Neuronal stem cell (in vitro differentiated cells): ENCODE measurements at regions not wholly inside any gene's neighbourhood (a gene's known extent, or its start where the extent isn't known, plus 50 kb on each side); places are given as distances from the start of the nearest gene placed in this dataset.

Experiments
- DNase-seq: peaks from one replicate; pipeline ENCODE4 v3.0.0-alpha.2; 2013; ENCODE audit warnings: low spot score
- H2AFZ ChIP-seq: one replicate; pipeline ENCODE4 v1.6.1; 2013; ENCODE audit warnings: mild to moderate bottlenecking, low read length, inconsistent platforms
- H2AK5ac ChIP-seq: 2 replicates; pipeline ENCODE4 v1.6.1; 2013; ENCODE audit warnings: low read depth, mild to moderate bottlenecking, inconsistent platforms, low read length, moderate library complexity, mixed read lengths
- H2BK120ac ChIP-seq: 2 replicates; pipeline ENCODE4 v1.6.1; 2013; ENCODE audit warnings: low read depth, mild to moderate bottlenecking, inconsistent platforms, low read length, moderate library complexity, mixed read lengths
- H2BK12ac ChIP-seq: one replicate; pipeline ENCODE4 v1.6.1; 2013; ENCODE audit warnings: low read length, inconsistent platforms
- H2BK15ac ChIP-seq: 2 replicates; pipeline ENCODE4 v1.6.1; 2013; ENCODE audit warnings: mild to moderate bottlenecking, low read length, inconsistent platforms, mixed read lengths
- H2BK5ac ChIP-seq: one replicate; pipeline ENCODE4 v1.6.1; 2013; ENCODE audit warnings: inconsistent platforms, mild to moderate bottlenecking, low read length, moderate library complexity
- H3K14ac ChIP-seq: one replicate; pipeline ENCODE4 v1.6.1; 2013; ENCODE audit warnings: low read length, inconsistent platforms
- H3K18ac ChIP-seq: 2 replicates; pipeline ENCODE4 v1.6.1; 2013; ENCODE audit warnings: low read length, inconsistent platforms
- H3K23ac ChIP-seq: 2 replicates; pipeline ENCODE4 v1.6.1; 2013; ENCODE audit warnings: low read depth, mild to moderate bottlenecking, mixed read lengths, low read length, inconsistent platforms; ENCODE audit not compliant: poor library complexity
- H3K27ac ChIP-seq: replicated peaks from 3 replicates; pipeline ENCODE4 v1.5.1; 2013; ENCODE audit warnings: low read length, inconsistent platforms
- H3K27me3 ChIP-seq, 3 experiments: 2 replicates each; pipeline ENCODE4 v1.6.1; 2013; ENCODE audit warnings: low read length in 3 of 3, mild to moderate bottlenecking in 2 of 3, inconsistent platforms in 1 of 3, low read depth in 1 of 3, mixed read lengths in 1 of 3, moderate library complexity in 1 of 3; ENCODE audit not compliant: control insufficient read depth in 3 of 3, insufficient read depth in 3 of 3
- H3K36me3 ChIP-seq, 2 donors: replicated peaks in 1 of 2; 2 replicates each; pipeline ENCODE4 v1.6.1; 2013; ENCODE audit warnings: low read length in 2 of 2; ENCODE audit not compliant: control insufficient read depth in 2 of 2, insufficient read depth in 2 of 2
- H3K4ac ChIP-seq: 2 replicates; pipeline ENCODE4 v1.6.1; 2013; ENCODE audit warnings: inconsistent platforms, mild to moderate bottlenecking, low read length, moderate library complexity
- H3K4me1 ChIP-seq, 2 donors: 1 replicate in 1 of 2; 2 replicates in 1 of 2; pipeline ENCODE4 v1.6.1; 2013; ENCODE audit warnings: low read length in 2 of 2, low read depth in 1 of 2; ENCODE audit not compliant: control insufficient read depth in 2 of 2, insufficient read depth in 1 of 2
- H3K4me2 ChIP-seq: one replicate; pipeline ENCODE4 v1.6.1; 2013; ENCODE audit warnings: mild to moderate bottlenecking, low read length, inconsistent platforms; ENCODE audit not compliant: insufficient read depth, poor library complexity, severe bottlenecking
- H3K4me3 ChIP-seq, 2 donors: 2 replicates each; pipeline ENCODE4 v1.5.1; 2013; ENCODE audit warnings: low read length in 2 of 2, mild to moderate bottlenecking in 2 of 2, inconsistent platforms in 1 of 2, moderate library complexity in 1 of 2
- H3K79me1 ChIP-seq: one replicate; pipeline ENCODE4 v1.6.1; 2013; ENCODE audit warnings: low read depth, mild to moderate bottlenecking, inconsistent platforms, low read length, moderate library complexity
- H3K9ac ChIP-seq: one replicate; pipeline ENCODE4 v1.6.1; 2013; ENCODE audit warnings: mild to moderate bottlenecking, low read depth, low read length, inconsistent platforms; ENCODE audit not compliant: poor library complexity
- H3K9me3 ChIP-seq, 2 donors: replicated peaks in 1 of 2; 2 replicates each; pipeline versions ENCODE3 to v1.6.1; 2013; ENCODE audit warnings: low read length in 2 of 2, mild to moderate bottlenecking in 2 of 2, inconsistent platforms in 1 of 2, low read depth in 1 of 2, mixed read lengths in 1 of 2, moderate library complexity in 1 of 2; ENCODE audit not compliant: control insufficient read depth in 2 of 2, insufficient read depth in 1 of 2
- H4K8ac ChIP-seq: one replicate; pipeline ENCODE4 v1.6.1; 2013; ENCODE audit warnings: low read depth, mild to moderate bottlenecking, inconsistent platforms, low read length, moderate library complexity
- H4K91ac ChIP-seq: one replicate; pipeline ENCODE4 v1.6.1; 2013; ENCODE audit warnings: low read length, low read depth, mild to moderate bottlenecking, inconsistent platforms; ENCODE audit not compliant: poor library complexity
- WGBS, 2 donors: extraction: QIAGEN DNeasy Blood & Tissue Kit; methylation state at CpG; one replicate each; pipeline ENCODE4 v1.1.7; 2013; ENCODE audit warnings: missing lambda C conversion rate in 2 of 2, mixed read lengths in 1 of 2; ENCODE audit not compliant: insufficient read length in 2 of 2, insufficient replicate concordance in 1 of 2; ENCODE audit errors: extremely low coverage in 2 of 2; 5-methylcytosine and 5-hydroxymethylcytosine counted together

DNA sequence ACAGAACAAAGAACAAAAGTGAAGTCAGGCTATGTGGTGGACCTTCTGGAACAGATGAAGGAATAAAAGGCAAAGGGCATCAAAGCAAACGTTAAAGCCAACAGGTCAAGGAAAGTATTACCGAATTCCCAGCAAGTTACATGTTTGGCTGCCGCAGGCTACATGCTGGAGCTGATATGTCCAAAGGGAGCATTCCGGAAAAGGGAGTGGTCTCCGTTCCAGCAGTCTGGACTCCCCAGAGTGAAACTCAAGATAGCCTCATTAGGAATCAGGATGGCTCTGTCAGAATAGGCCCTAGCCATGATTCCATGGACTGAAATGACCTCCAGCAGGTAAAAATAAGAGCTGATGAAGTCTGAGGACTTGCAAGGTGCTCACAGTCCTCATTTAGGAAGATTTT is 379.8 kb upstream of the PRICKLE1 start:
- H2AK5ac ChIP-seq = no peak overlapping the region
- no peak overlapping the region for H3K23ac ChIP-seq
- no peak overlapping the region for H4K8ac ChIP-seq
- no peak overlapping the region for H3K18ac ChIP-seq
- H2BK120ac ChIP-seq = no peak overlapping the region
- H3K27me3 ChIP-seq = no peaks in the 10 kb centered on the region
- no peak overlapping the region for H3K4me3 ChIP-seq
- no peak overlapping the region for H3K27ac ChIP-seq
- DNase-seq = no peak
- no peaks in the 10 kb centered on the region for H3K4me1 ChIP-seq
- H3K79me1 ChIP-seq = peaks cover 2% of the 10 kb centered on the region
- H3K36me3 ChIP-seq = no peaks in the 10 kb centered on the region
- H2BK12ac ChIP-seq = no peak overlapping the region
- no peak overlapping the region for H3K4ac ChIP-seq
- H2BK15ac ChIP-seq = no peak overlapping the region
- H2BK5ac ChIP-seq = no peak overlapping the region
- no peak overlapping the region for H4K91ac ChIP-seq
- no peaks in the 10 kb centered on the region for H3K9me3 ChIP-seq
- H3K4me2 ChIP-seq = no peak overlapping the region
- H3K9ac ChIP-seq = no peak overlapping the region
- no CpG with 5 or more reads among the region's 5 CpGs for WGBS, 2 donors
- H2AFZ ChIP-seq = no peak overlapping the region
- no peak overlapping the region for H3K14ac ChIP-seq

DNA sequence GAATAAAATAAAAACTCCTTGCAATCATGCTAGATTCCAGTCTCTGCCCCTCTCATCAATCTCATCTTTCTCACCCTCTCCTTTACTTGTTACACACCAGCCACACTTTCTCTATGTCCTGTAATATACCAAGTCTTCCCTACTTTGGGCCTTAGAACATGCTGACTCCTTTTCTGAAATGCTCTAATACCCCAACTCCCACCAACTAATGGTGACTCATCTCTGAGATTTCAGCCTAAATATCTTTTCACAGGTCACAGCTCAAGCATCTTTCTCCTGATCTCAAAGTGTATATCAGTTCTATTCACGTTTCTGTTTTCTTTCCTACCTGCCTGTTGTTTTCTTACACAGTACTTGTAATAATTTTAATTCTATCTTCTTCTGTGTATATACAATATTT is 378.9 kb upstream of the PRICKLE1 start:
- H2BK15ac ChIP-seq = no peak overlapping the region
- H3K23ac ChIP-seq = no peak overlapping the region
- H4K91ac ChIP-seq = no peak overlapping the region
- peaks cover 2% of the 10 kb centered on the region for H3K79me1 ChIP-seq
- WGBS, 2 donors = no CpG with 5 or more reads among the region's 1 CpG
- no peaks in the 10 kb centered on the region for H3K4me1 ChIP-seq
- H3K9me3 ChIP-seq = no peaks in the 10 kb centered on the region
- no peak overlapping the region for H4K8ac ChIP-seq
- no peak overlapping the region for H2AK5ac ChIP-seq
- H3K4me2 ChIP-seq = no peak overlapping the region
- H3K36me3 ChIP-seq = no peaks in the 10 kb centered on the region
- no peak overlapping the region for H2BK12ac ChIP-seq
- no peak overlapping the region for H3K27ac ChIP-seq
- H3K27me3 ChIP-seq = no peaks in the 10 kb centered on the region
- H2BK120ac ChIP-seq = no peak overlapping the region
- no peak overlapping the region for H3K9ac ChIP-seq
- no peak overlapping the region for H2AFZ ChIP-seq
- no peak overlapping the region for H3K4me3 ChIP-seq
- no peak for DNase-seq
- H3K18ac ChIP-seq = no peak overlapping the region
- H3K14ac ChIP-seq = no peak overlapping the region
- no peak overlapping the region for H3K4ac ChIP-seq
- no peak overlapping the region for H2BK5ac ChIP-seq

DNA sequence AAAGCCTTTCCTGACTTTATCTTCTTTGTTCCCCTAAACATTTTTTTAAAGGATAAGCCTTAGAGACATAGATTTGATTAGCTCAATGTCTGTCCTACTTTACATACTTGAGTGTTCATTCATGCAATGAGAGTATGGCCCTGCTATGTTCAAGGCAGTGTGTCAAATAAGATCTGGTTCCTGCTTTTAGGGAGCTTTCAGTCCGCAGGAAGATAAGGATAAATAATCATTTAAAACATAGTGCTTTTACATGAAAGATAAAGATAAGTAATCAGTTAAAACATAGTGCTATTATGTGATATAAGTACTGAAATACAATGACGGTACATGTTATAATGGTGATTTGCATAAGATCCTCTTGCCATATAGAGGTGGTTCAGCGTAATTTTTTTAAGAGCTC is 378.3 kb upstream of the PRICKLE1 start:
- Histone ChIP-seq H3K4me1 (no peaks in the 10 kb centered on the region), H4K8ac (no peak overlapping the region), H2AK5ac (no peak overlapping the region), H2BK12ac (no peak overlapping the region), H2BK15ac (no peak overlapping the region), H2BK120ac (no peak overlapping the region), H4K91ac (no peak overlapping the region), H2AFZ (no peak overlapping the region), H2BK5ac (no peak overlapping the region), H3K23ac (no peak overlapping the region), H3K79me1 (peaks cover 2% of the 10 kb centered on the region), H3K4ac (no peak overlapping the region), H3K36me3 (no peaks in the 10 kb centered on the region), H3K9ac (no peak overlapping the region), H3K14ac (no peak overlapping the region), H3K4me2 (no peak overlapping the region), H3K27me3 (no peaks in the 10 kb centered on the region), H3K18ac (no peak overlapping the region), H3K9me3 (no peaks in the 10 kb centered on the region), H3K4me3 (no peak overlapping the region), H3K27ac (no peak overlapping the region)
- no CpG with 5 or more reads among the region's 3 CpGs for WGBS, 2 donors
- DNase-seq = no peak

DNA sequence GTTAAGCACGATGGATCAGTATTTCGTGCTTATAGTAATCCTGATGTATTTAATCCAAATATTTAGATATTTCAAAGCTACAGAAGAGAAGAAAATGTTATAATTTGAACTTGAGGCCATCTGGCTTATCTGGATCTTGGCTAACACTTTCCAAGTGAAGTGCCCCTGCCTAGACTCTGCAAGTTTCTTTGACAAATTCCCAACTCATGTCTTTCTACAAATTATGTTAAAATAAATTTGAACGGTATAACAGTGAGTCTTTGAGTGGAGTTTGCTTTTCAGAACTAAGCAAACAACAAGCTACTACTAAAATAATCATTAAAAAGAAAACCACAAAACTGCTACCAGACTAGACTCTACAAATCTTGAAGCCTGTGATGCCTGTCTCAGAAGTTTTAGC is 374.4 kb upstream of the PRICKLE1 start:
- no peak overlapping the region for H3K27ac ChIP-seq
- no CpG with 5 or more reads among the region's 3 CpGs for WGBS, 2 donors
- no peaks in the 10 kb centered on the region for H3K4me1 ChIP-seq
- no peak overlapping the region for H2BK15ac ChIP-seq
- H3K4me2 ChIP-seq = no peak overlapping the region
- no peak overlapping the region for H3K23ac ChIP-seq
- H3K36me3 ChIP-seq = no peaks in the 10 kb centered on the region
- no peaks in the 10 kb centered on the region for H3K79me1 ChIP-seq
- no peak overlapping the region for H4K8ac ChIP-seq
- H3K4ac ChIP-seq = no peak overlapping the region
- no peak overlapping the region for H2BK120ac ChIP-seq
- no peak overlapping the region for H4K91ac ChIP-seq
- H3K9me3 ChIP-seq = no peaks in the 10 kb centered on the region
- H2AFZ ChIP-seq = no peak overlapping the region
- no peak overlapping the region for H3K18ac ChIP-seq
- H2BK12ac ChIP-seq = no peak overlapping the region
- H3K14ac ChIP-seq = no peak overlapping the region
- no peak for DNase-seq
- H3K9ac ChIP-seq = no peak overlapping the region
- H2AK5ac ChIP-seq = no peak overlapping the region
- H2BK5ac ChIP-seq = no peak overlapping the region
- H3K27me3 ChIP-seq = no peaks in the 10 kb centered on the region
- no peak overlapping the region for H3K4me3 ChIP-seq
